ENCODE measurements at regions not wholly inside any gene's neighbourhood (a gene's known extent, or its start where the extent isn't known, plus 50 kb on each side); places are given as distances from the start of the nearest gene placed in this dataset.
"Not testable (repeated sequence)": the region's sequence is repeated elsewhere in the genome, so short reads cannot be mapped to it uniquely, and the experiment has no call there.

- H2AFZ ChIP-seq (ENCODE audit: low read length, unreplicated experiment) = no peak overlapping the region
- no peak overlapping the region for H3K4me3 ChIP-seq (ENCODE audit: low read depth, low read length)
- no peaks in the 10 kb centered on the region for H3K27me3 ChIP-seq (ENCODE audit: insufficient read depth, low read length)
- H3K36me3 ChIP-seq (ENCODE audit: insufficient read depth, low read length) = no peaks in the 10 kb centered on the region
- H3K27ac ChIP-seq (ENCODE audit: low read depth, low read length) = no peak overlapping the region
- no peaks in the 10 kb centered on the region for H3K79me2 ChIP-seq (ENCODE audit: control insufficient read depth, insufficient read depth, low read length, unreplicated experiment)
- no peaks in the 10 kb centered on the region for H3K4me1 ChIP-seq (ENCODE audit: control insufficient read depth, insufficient read depth, low read length, unreplicated experiment)
These were observed 144.3 kb downstream of the KBTBD8 start for GRCh38 chr3:67142432-67142831.

- H3K27ac ChIP-seq (ENCODE audit: low read depth, low read length) = no peak overlapping the region
- no peaks in the 10 kb centered on the region for H3K36me3 ChIP-seq (ENCODE audit: insufficient read depth, low read length)
- no peaks in the 10 kb centered on the region for H3K27me3 ChIP-seq (ENCODE audit: insufficient read depth, low read length)
- H3K79me2 ChIP-seq (ENCODE audit: control insufficient read depth, insufficient read depth, low read length, unreplicated experiment) = no peaks in the 10 kb centered on the region
- no peaks in the 10 kb centered on the region for H3K4me1 ChIP-seq (ENCODE audit: control insufficient read depth, insufficient read depth, low read length, unreplicated experiment)
- H2AFZ ChIP-seq (ENCODE audit: low read length, unreplicated experiment) = no peak overlapping the region
- H3K4me3 ChIP-seq (ENCODE audit: low read depth, low read length) = no peak overlapping the region
These were observed 147.6 kb downstream of the KBTBD8 start for GRCh38 chr3:67145738-67146137.

GRCh38 chr3:67154429-67154828, 156.3 kb downstream of the KBTBD8 start:
- no peaks in the 10 kb centered on the region for H3K27me3 ChIP-seq (ENCODE audit: insufficient read depth, low read length)
- no peaks in the 10 kb centered on the region for H3K79me2 ChIP-seq (ENCODE audit: control insufficient read depth, insufficient read depth, low read length, unreplicated experiment)
- no peak overlapping the region for H3K27ac ChIP-seq (ENCODE audit: low read depth, low read length)
- H3K4me3 ChIP-seq (ENCODE audit: low read depth, low read length) = no peak overlapping the region
- H2AFZ ChIP-seq (ENCODE audit: low read length, unreplicated experiment) = no peak overlapping the region
- no peaks in the 10 kb centered on the region for H3K4me1 ChIP-seq (ENCODE audit: control insufficient read depth, insufficient read depth, low read length, unreplicated experiment)
- no peaks in the 10 kb centered on the region for H3K36me3 ChIP-seq (ENCODE audit: insufficient read depth, low read length)

GRCh38 chr3:67167481-67167880, 169.4 kb downstream of the KBTBD8 start:
- Histone ChIP-seq H3K27ac (ENCODE audit: low read depth, low read length) (no peak overlapping the region), H3K27me3 (ENCODE audit: insufficient read depth, low read length) (no peaks in the 10 kb centered on the region; the same call in 1 of the 2 replicates), H3K4me3 (ENCODE audit: low read depth, low read length) (no peak overlapping the region), H3K79me2 (ENCODE audit: control insufficient read depth, insufficient read depth, low read length, unreplicated experiment) (no peaks in the 10 kb centered on the region), H2AFZ (ENCODE audit: low read length, unreplicated experiment) (no peak overlapping the region), H3K4me1 (ENCODE audit: control insufficient read depth, insufficient read depth, low read length, unreplicated experiment) (no peaks in the 10 kb centered on the region), H3K36me3 (ENCODE audit: insufficient read depth, low read length) (no peaks in the 10 kb centered on the region)

GRCh38 chr3:67171841-67172240, 173.7 kb downstream of the KBTBD8 start:
- H3K4me3 ChIP-seq (ENCODE audit: low read depth, low read length) = no peak overlapping the region
- H2AFZ ChIP-seq (ENCODE audit: low read length, unreplicated experiment) = no peak overlapping the region
- H3K36me3 ChIP-seq (ENCODE audit: insufficient read depth, low read length) = no peaks in the 10 kb centered on the region
- no peaks in the 10 kb centered on the region for H3K79me2 ChIP-seq (ENCODE audit: control insufficient read depth, insufficient read depth, low read length, unreplicated experiment)
- no peak overlapping the region for H3K27ac ChIP-seq (ENCODE audit: low read depth, low read length)
- no peaks in the 10 kb centered on the region for H3K27me3 ChIP-seq (ENCODE audit: insufficient read depth, low read length)
- no peaks in the 10 kb centered on the region for H3K4me1 ChIP-seq (ENCODE audit: control insufficient read depth, insufficient read depth, low read length, unreplicated experiment)

- H2AFZ ChIP-seq (ENCODE audit: low read length, unreplicated experiment); H3K4me1 ChIP-seq (ENCODE audit: control insufficient read depth, insufficient read depth, low read length, unreplicated experiment); H3K27ac ChIP-seq (ENCODE audit: low read depth, low read length); H3K4me3 ChIP-seq (ENCODE audit: low read depth, low read length); H3K27me3 ChIP-seq (ENCODE audit: insufficient read depth, low read length); H3K79me2 ChIP-seq (ENCODE audit: control insufficient read depth, insufficient read depth, low read length, unreplicated experiment); H3K36me3 ChIP-seq (ENCODE audit: insufficient read depth, low read length): not testable (repeated sequence)
These were observed 175.0 kb downstream of the KBTBD8 start for GRCh38 chr3:67173130-67173529.

GRCh38 chr3:67176396-67176795, 178.3 kb downstream of the KBTBD8 start:
- no peaks in the 10 kb centered on the region for H3K4me1 ChIP-seq (ENCODE audit: control insufficient read depth, insufficient read depth, low read length, unreplicated experiment)
- no peak overlapping the region for H3K4me3 ChIP-seq (ENCODE audit: low read depth, low read length)
- no peaks in the 10 kb centered on the region for H3K36me3 ChIP-seq (ENCODE audit: insufficient read depth, low read length)
- H3K27ac ChIP-seq (ENCODE audit: low read depth, low read length) = no peak overlapping the region
- no peaks in the 10 kb centered on the region for H3K79me2 ChIP-seq (ENCODE audit: control insufficient read depth, insufficient read depth, low read length, unreplicated experiment)
- H2AFZ ChIP-seq (ENCODE audit: low read length, unreplicated experiment) = no peak overlapping the region
- H3K27me3 ChIP-seq (ENCODE audit: insufficient read depth, low read length) = no peaks in the 10 kb centered on the region

- no peaks in the 10 kb centered on the region for H3K27me3 ChIP-seq (ENCODE audit: insufficient read depth, low read length)
- no peak overlapping the region for H3K27ac ChIP-seq (ENCODE audit: low read depth, low read length)
- H2AFZ ChIP-seq (ENCODE audit: low read length, unreplicated experiment) = no peak overlapping the region
- H3K4me3 ChIP-seq (ENCODE audit: low read depth, low read length) = no peak overlapping the region
- no peaks in the 10 kb centered on the region for H3K79me2 ChIP-seq (ENCODE audit: control insufficient read depth, insufficient read depth, low read length, unreplicated experiment)
- no peaks in the 10 kb centered on the region for H3K36me3 ChIP-seq (ENCODE audit: insufficient read depth, low read length)
- H3K4me1 ChIP-seq (ENCODE audit: control insufficient read depth, insufficient read depth, low read length, unreplicated experiment) = no peaks in the 10 kb centered on the region
These were observed 194.4 kb downstream of the KBTBD8 start for GRCh38 chr3:67192466-67192865.

- Histone ChIP-seq H2AFZ (ENCODE audit: low read length, unreplicated experiment) (no peak overlapping the region), H3K4me1 (ENCODE audit: control insufficient read depth, insufficient read depth, low read length, unreplicated experiment) (no peaks in the 10 kb centered on the region), H3K27me3 (ENCODE audit: insufficient read depth, low read length) (no peaks in the 10 kb centered on the region), H3K36me3 (ENCODE audit: insufficient read depth, low read length) (no peaks in the 10 kb centered on the region), H3K4me3 (ENCODE audit: low read depth, low read length) (no peak overlapping the region), H3K79me2 (ENCODE audit: control insufficient read depth, insufficient read depth, low read length, unreplicated experiment) (no peaks in the 10 kb centered on the region), H3K27ac (ENCODE audit: low read depth, low read length) (no peak overlapping the region)
These were observed 198.6 kb downstream of the KBTBD8 start for GRCh38 chr3:67196677-67197076.

- Histone ChIP-seq H2AFZ (ENCODE audit: low read length, unreplicated experiment) (no peak overlapping the region), H3K36me3 (ENCODE audit: insufficient read depth, low read length) (no peaks in the 10 kb centered on the region), H3K27me3 (ENCODE audit: insufficient read depth, low read length) (no peaks in the 10 kb centered on the region), H3K4me3 (ENCODE audit: low read depth, low read length) (no peak overlapping the region), H3K27ac (ENCODE audit: low read depth, low read length) (no peak overlapping the region), H3K4me1 (ENCODE audit: control insufficient read depth, insufficient read depth, low read length, unreplicated experiment) (no peaks in the 10 kb centered on the region), H3K79me2 (ENCODE audit: control insufficient read depth, insufficient read depth, low read length, unreplicated experiment) (no peaks in the 10 kb centered on the region)
These were observed 200.3 kb downstream of the KBTBD8 start for GRCh38 chr3:67198374-67198773.

- no peak overlapping the region for H3K27ac ChIP-seq (ENCODE audit: low read depth, low read length)
- no peaks in the 10 kb centered on the region for H3K4me1 ChIP-seq (ENCODE audit: control insufficient read depth, insufficient read depth, low read length, unreplicated experiment)
- no peaks in the 10 kb centered on the region for H3K27me3 ChIP-seq (ENCODE audit: insufficient read depth, low read length)
- no peak overlapping the region for H3K4me3 ChIP-seq (ENCODE audit: low read depth, low read length)
- H3K36me3 ChIP-seq (ENCODE audit: insufficient read depth, low read length) = no peaks in the 10 kb centered on the region
- H3K79me2 ChIP-seq (ENCODE audit: control insufficient read depth, insufficient read depth, low read length, unreplicated experiment) = no peaks in the 10 kb centered on the region
- H2AFZ ChIP-seq (ENCODE audit: low read length, unreplicated experiment) = no peak overlapping the region
These were observed 202.5 kb downstream of the KBTBD8 start for GRCh38 chr3:67200618-67201017.

- H3K79me2 ChIP-seq (ENCODE audit: control insufficient read depth, insufficient read depth, low read length, unreplicated experiment) = no peaks in the 10 kb centered on the region
These were observed 202.9 kb downstream of the KBTBD8 start for GRCh38 chr3:67201026-67201425.

More at GRCh38 chr3:67201026-67201425, 202.9 kb downstream of the KBTBD8 start:
- H2AFZ ChIP-seq (ENCODE audit: low read length, unreplicated experiment) = no peak overlapping the region
- no peaks in the 10 kb centered on the region for H3K36me3 ChIP-seq (ENCODE audit: insufficient read depth, low read length)
- H3K4me3 ChIP-seq (ENCODE audit: low read depth, low read length) = no peak overlapping the region
- H3K27ac ChIP-seq (ENCODE audit: low read depth, low read length) = no peak overlapping the region
- H3K27me3 ChIP-seq (ENCODE audit: insufficient read depth, low read length) = no peaks in the 10 kb centered on the region
- H3K4me1 ChIP-seq (ENCODE audit: control insufficient read depth, insufficient read depth, low read length, unreplicated experiment) = no peaks in the 10 kb centered on the region

Measured in ACC112 (cell line).